DND-41 (cell line): ENCODE measurements at regions not wholly inside any gene's neighbourhood (a gene's known extent, or its start where the extent isn't known, plus 50 kb on each side); places are given as distances from the start of the nearest gene placed in this dataset.

Experiments used
- EZH2 ChIP-seq: IDR thresholded peaks from 3 replicates; pipeline ENCODE4 v1.6.1; 2012; ENCODE audit warnings: borderline replicate concordance, low read depth, mild to moderate bottlenecking, moderate library complexity, low read length, inconsistent platforms; ENCODE audit not compliant: severe bottlenecking
- TF ChIP-seq, protein P1 (sequence below): IDR thresholded peaks from 2 replicates; pipeline ENCODE4 v1.5.1; 2012; ENCODE audit warnings: borderline replicate concordance, low read length, moderate library complexity, mild to moderate bottlenecking; ENCODE audit not compliant: poor library complexity, severe bottlenecking; ENCODE audit errors: extremely low read depth

DNA sequence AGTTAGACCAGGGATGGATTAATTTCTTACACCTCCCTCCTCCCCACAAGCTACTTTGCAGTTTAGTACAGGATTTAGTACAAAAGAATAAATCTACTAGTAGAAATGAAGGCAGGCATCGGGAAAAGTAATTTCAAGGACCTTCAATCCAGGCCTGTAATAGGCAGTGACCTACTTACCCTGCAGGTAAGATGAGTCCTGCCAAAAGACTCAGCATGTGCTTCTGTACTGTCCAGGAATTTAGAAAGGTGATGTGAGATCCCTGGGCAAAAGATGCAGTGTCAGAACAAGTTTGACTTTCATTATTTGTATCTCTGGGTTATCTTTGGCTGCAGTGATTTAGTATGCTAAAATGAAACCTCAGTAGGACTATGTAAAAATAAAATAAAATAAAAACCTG, 403.0 kb downstream of the NOVA1 start:
- TF ChIP-seq, protein P1, sequence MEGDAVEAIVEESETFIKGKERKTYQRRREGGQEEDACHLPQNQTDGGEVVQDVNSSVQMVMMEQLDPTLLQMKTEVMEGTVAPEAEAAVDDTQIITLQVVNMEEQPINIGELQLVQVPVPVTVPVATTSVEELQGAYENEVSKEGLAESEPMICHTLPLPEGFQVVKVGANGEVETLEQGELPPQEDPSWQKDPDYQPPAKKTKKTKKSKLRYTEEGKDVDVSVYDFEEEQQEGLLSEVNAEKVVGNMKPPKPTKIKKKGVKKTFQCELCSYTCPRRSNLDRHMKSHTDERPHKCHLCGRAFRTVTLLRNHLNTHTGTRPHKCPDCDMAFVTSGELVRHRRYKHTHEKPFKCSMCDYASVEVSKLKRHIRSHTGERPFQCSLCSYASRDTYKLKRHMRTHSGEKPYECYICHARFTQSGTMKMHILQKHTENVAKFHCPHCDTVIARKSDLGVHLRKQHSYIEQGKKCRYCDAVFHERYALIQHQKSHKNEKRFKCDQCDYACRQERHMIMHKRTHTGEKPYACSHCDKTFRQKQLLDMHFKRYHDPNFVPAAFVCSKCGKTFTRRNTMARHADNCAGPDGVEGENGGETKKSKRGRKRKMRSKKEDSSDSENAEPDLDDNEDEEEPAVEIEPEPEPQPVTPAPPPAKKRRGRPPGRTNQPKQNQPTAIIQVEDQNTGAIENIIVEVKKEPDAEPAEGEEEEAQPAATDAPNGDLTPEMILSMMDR, result no peak
- no peak for TF ChIP-seq EZH2
